HCT116 (cell line): ENCODE measurements at regions not wholly inside any gene's neighbourhood (a gene's known extent, or its start where the extent isn't known, plus 50 kb on each side); places are given as distances from the start of the nearest gene placed in this dataset.

Experiments
- ATAC-seq: fragments of 200-7000 bp; cut with Tn5 transposase; 2 replicates; pipeline ENCODE4 v1.9.1; 2020; ENCODE audit warnings: mild to moderate bottlenecking, moderate library complexity
- BruUV-seq: library from RNA; stranded (reverse); fragments of 400-500 nt; replicated peaks from 2 replicates; lab custom pipeline; 2021; lab: Mats Ljungman, UMichigan
- CTCF ChIA-PET: fragments of 300-600 bp; sonication (Branson Sonifier 250); formaldehyde crosslinking; loops from one replicate; lab custom pipeline; 2021; ENCODE audit warnings: antibody characterized with exemption; lab: Charles Lee
- POLR2A ChIA-PET: fragments of 300-600, 350-600 bp; sonication (Branson Sonifier 250); formaldehyde crosslinking; loops from one replicate; lab custom pipeline; 2021; ENCODE audit warnings: antibody characterized with exemption; lab: Charles Lee
- RAD21 ChIA-PET, 2 experiments: fragments of 300-600 bp; sonication (Branson Sonifier 250); formaldehyde crosslinking; loops; one replicate each; lab custom pipeline; 2023; ENCODE audit warnings: low total read pairs in 2 of 2; ENCODE audit not compliant: uncharacterized antibody in 2 of 2, unreplicated experiment in 2 of 2, low non-redundant PET in 1 of 2; lab: Charles Lee
- DNase-seq: peaks from one replicate; pipeline ENCODE4 v3.0.0-alpha.2; 2010; ENCODE audit warnings: low read depth, low spot score
- H2AFZ ChIP-seq: fragments of 200-600 bp; shearing (Covaris generic), sonication (generic); 2 replicates; pipeline ENCODE4 v1.6.1; 2017; ENCODE audit warnings: low read depth, mixed run types, mixed read lengths, antibody characterized with exemption, low read length; ENCODE audit not compliant: poor library complexity, severe bottlenecking
- H3K27ac ChIP-seq: 2 replicates; pipeline ENCODE4 v1.5.1; 2012; ENCODE audit warnings: low read depth, low read length
- H3K27me3 ChIP-seq: fragments of 200-600 bp; sonication (generic); 2 replicates; pipeline ENCODE4 v1.6.1; 2016; ENCODE audit warnings: mixed run types, low read length, mixed read lengths; ENCODE audit not compliant: insufficient read depth
- H3K36me3 ChIP-seq, 2 experiments: fragments of 200-500 bp in 1 of 2; fragments of 200-600 bp in 1 of 2; sonication (Bioruptor generic) in 1 of 2; sonication (generic) in 1 of 2; 2 replicates each; pipeline versions ENCODE4 v1.5.1 to v1.6.1; 2014 to 2016; ENCODE audit warnings: low read length in 2 of 2, inconsistent platforms in 1 of 2, mixed read lengths in 1 of 2, mixed run types in 1 of 2; ENCODE audit not compliant: insufficient read depth in 2 of 2, control insufficient read depth in 1 of 2
- H3K4me1 ChIP-seq, 2 experiments: fragments of 200-600 bp in 1 of 2; sonication (generic) in 1 of 2; 2 replicates each; pipeline versions ENCODE4 v1.5.1 to v1.6.1; 2012 to 2017; ENCODE audit warnings: low read length in 2 of 2, inconsistent platforms in 1 of 2, mild to moderate bottlenecking in 1 of 2, mixed read lengths in 1 of 2, mixed run types in 1 of 2, moderate library complexity in 1 of 2; ENCODE audit not compliant: insufficient read depth in 2 of 2, control insufficient read depth in 1 of 2
- H3K4me2 ChIP-seq: fragments of 200-600 bp; sonication (generic); 2 replicates; pipeline ENCODE4 v1.6.1; 2017; ENCODE audit warnings: mixed run types, low read length, mixed read lengths
- H3K4me3 ChIP-seq, 2 experiments: fragments of 200-600 bp in 1 of 2; sonication (generic) in 1 of 2; replicated peaks in 1 of 2; 2 replicates each; pipeline ENCODE4 v1.5.1; 2011 to 2016; ENCODE audit warnings: low read length in 2 of 2, control low read depth in 1 of 2, low read depth in 1 of 2, mild to moderate bottlenecking in 1 of 2, mixed read lengths in 1 of 2, mixed run types in 1 of 2
- H3K79me2 ChIP-seq: fragments of 200-600 bp; sonication (generic); 2 replicates; pipeline ENCODE4 v1.6.1; 2017; ENCODE audit warnings: mild to moderate bottlenecking, mixed run types, low read length, moderate library complexity, mixed read lengths; ENCODE audit not compliant: insufficient read depth
- H3K9ac ChIP-seq: fragments of 200-600 bp; sonication (generic); 2 replicates; pipeline ENCODE4 v1.6.1; 2016; ENCODE audit warnings: low read length, mixed read lengths
- H3K9me2 ChIP-seq: fragments of 200-600 bp; sonication (generic), shearing (Covaris generic); 2 replicates; pipeline ENCODE4 v1.6.1; 2017; ENCODE audit warnings: mixed run types, mild to moderate bottlenecking, moderate library complexity; ENCODE audit not compliant: insufficient read depth
- H3K9me3 ChIP-seq, 2 experiments: fragments of 200-500 bp in 1 of 2; fragments of 200-600 bp in 1 of 2; sonication (Bioruptor generic) in 1 of 2; sonication (generic) in 1 of 2; 2 replicates each; pipeline ENCODE4 v1.6.1; 2014 to 2017; ENCODE audit warnings: low read length in 2 of 2, mixed read lengths in 2 of 2, inconsistent platforms in 1 of 2, low read depth in 1 of 2, mild to moderate bottlenecking in 1 of 2, mixed run types in 1 of 2, moderate library complexity in 1 of 2; ENCODE audit not compliant: control insufficient read depth in 1 of 2, insufficient read depth in 1 of 2
- H4K20me1 ChIP-seq: fragments of 200-600 bp; sonication (generic), shearing (Covaris generic); 2 replicates; pipeline ENCODE4 v1.6.1; 2017; ENCODE audit warnings: mixed run types, mild to moderate bottlenecking, moderate library complexity; ENCODE audit not compliant: insufficient read depth
- CTCF ChIP-seq, 3 experiments: fragments of 200-600 bp in 1 of 3; sonication (generic) in 1 of 3; IDR thresholded peaks in 2 of 3; conservative IDR thresholded peaks in 1 of 3; 2 replicates each; pipeline ENCODE4 v1.5.1; 2012 to 2017; ENCODE audit warnings: low read depth in 2 of 3, low read length in 2 of 3, antibody characterized with exemption in 1 of 3, borderline replicate concordance in 1 of 3, control low read depth in 1 of 3, mild to moderate bottlenecking in 1 of 3, mixed read lengths in 1 of 3, mixed run types in 1 of 3, moderate library complexity in 1 of 3; ENCODE audit not compliant: insufficient read depth in 1 of 3
- REST ChIP-seq: IDR thresholded peaks from 2 replicates; pipeline ENCODE4 v1.6.1; 2012; ENCODE audit warnings: low read depth
- SIN3A ChIP-seq: IDR thresholded peaks from 2 replicates; pipeline ENCODE4 v1.6.1; 2012; ENCODE audit warnings: low read depth
- SRF ChIP-seq: IDR thresholded peaks from 2 replicates; pipeline ENCODE4 v1.6.1; 2012; ENCODE audit warnings: low read depth
- ZFX ChIP-seq: fragments of 450-650 bp; IDR thresholded peaks from 2 replicates; pipeline ENCODE4 v1.6.1; 2017
- intact Hi-C: fragments of 100-400 bp; cut with micrococcal nuclease; formaldehyde crosslinking; loops from 2 replicates; pipeline ENCODE4 v1.10.0; 2022

- Histone ChIP-seq H3K27me3 (no peaks in the 10 kb centered on the region), H3K4me1 (no peaks in the 10 kb centered on the region), H3K27ac (no peak overlapping the region), H3K9me3 (no peaks in the 10 kb centered on the region), H4K20me1 (no peaks in the 10 kb centered on the region), H3K79me2 (no peaks in the 10 kb centered on the region), H3K4me3 (no peak overlapping the region), H3K9me2 (no peaks in the 10 kb centered on the region), H2AFZ (no peak overlapping the region), H3K4me2 (no peak overlapping the region), H3K36me3 (no peaks in the 10 kb centered on the region), H3K9ac (no peak overlapping the region)
- TF ChIP-seq REST = no peak
- TF ChIP-seq SRF = no peak
- TF ChIP-seq CTCF (IDR thresholded peaks at IDR 0.05 in 2 of 3, conservative IDR thresholded peaks at IDR 0.05 in 1 of 3; ENCODE audit: borderline replicate concordance in 1 of 3, insufficient read depth in 1 of 3, low read depth in 2 of 3, low read length in 2 of 3) = no peak
- TF ChIP-seq SIN3A = no peak
- no peak for TF ChIP-seq ZFX
- POLR2A ChIA-PET = no interaction called here
- CTCF ChIA-PET = no interaction called here
- no peak for ATAC-seq
- intact Hi-C loops = no loop called here
- RAD21 ChIA-PET = no interaction called here
- no TSS peak for BruUV-seq
- no peak for DNase-seq
These were observed 694.2 kb downstream of the EPHA4 start for GRCh38 chr2:220877897-220878296.
